ENCODE measurements at regions not wholly inside any gene's neighbourhood (a gene's known extent, or its start where the extent isn't known, plus 50 kb on each side); places are given as distances from the start of the nearest gene placed in this dataset.

DNA sequence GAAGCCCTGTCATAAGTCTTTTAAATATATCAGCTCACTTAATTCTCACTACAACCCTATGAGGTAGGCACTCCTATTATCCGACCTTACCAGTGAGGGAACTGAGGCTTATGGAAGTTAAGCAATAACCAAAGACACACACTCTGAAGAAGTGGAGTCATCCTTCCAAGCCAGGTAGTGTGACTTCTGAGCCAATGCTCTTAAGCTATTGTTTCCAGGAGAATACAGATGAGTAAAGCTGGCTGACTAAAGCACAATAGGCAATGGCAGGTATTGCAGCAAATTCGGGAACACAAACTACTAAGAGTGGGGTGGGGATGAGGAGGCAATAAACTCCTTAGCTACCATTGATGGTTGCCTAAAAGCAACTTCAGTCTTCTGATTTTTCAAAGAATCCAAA, 81.8 kb upstream of the KIT start:
- TF ChIP-seq, protein P1, sequence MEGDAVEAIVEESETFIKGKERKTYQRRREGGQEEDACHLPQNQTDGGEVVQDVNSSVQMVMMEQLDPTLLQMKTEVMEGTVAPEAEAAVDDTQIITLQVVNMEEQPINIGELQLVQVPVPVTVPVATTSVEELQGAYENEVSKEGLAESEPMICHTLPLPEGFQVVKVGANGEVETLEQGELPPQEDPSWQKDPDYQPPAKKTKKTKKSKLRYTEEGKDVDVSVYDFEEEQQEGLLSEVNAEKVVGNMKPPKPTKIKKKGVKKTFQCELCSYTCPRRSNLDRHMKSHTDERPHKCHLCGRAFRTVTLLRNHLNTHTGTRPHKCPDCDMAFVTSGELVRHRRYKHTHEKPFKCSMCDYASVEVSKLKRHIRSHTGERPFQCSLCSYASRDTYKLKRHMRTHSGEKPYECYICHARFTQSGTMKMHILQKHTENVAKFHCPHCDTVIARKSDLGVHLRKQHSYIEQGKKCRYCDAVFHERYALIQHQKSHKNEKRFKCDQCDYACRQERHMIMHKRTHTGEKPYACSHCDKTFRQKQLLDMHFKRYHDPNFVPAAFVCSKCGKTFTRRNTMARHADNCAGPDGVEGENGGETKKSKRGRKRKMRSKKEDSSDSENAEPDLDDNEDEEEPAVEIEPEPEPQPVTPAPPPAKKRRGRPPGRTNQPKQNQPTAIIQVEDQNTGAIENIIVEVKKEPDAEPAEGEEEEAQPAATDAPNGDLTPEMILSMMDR (IDR thresholded peaks at IDR 0.05; ENCODE audit: low read depth, low read length, missing input control) = no peak
- no peak for TF ChIP-seq GABPA (IDR thresholded peaks at IDR 0.05 in 1 of 2, conservative IDR thresholded peaks at IDR 0.05 in 1 of 2)
